ENCODE measurements at regions not wholly inside any gene's neighbourhood (a gene's known extent, or its start where the extent isn't known, plus 50 kb on each side); places are given as distances from the start of the nearest gene placed in this dataset.

GRCh38 chr2:208595386-208596275 lies 189.0 kb downstream of the PTH2R start:
- H4K8ac ChIP-seq (ENCODE audit: extremely low read depth, insufficient read depth, low read length) = no peak overlapping the region
- no peaks in the 10 kb centered on the region for H3K23me2 ChIP-seq (ENCODE audit: low read depth, low read length)
- H3K4me3 ChIP-seq (ENCODE audit: extremely low read depth in 1 of 4, insufficient read depth in 2 of 4, low read depth in 3 of 4, low read length in 4 of 4) = peak overlapping the region in 1 of 4 experiments; percentile 28; a peak in 1 of 8 replicates
- no peak overlapping the region for H3K14ac ChIP-seq (ENCODE audit: insufficient read length)
- H3K56ac ChIP-seq (replicated peaks; ENCODE audit: insufficient read length, low read depth, low read length) = no peak overlapping the region
- no peak overlapping the region for H2BK5ac ChIP-seq (ENCODE audit: low read depth, low read length)
- H4K91ac ChIP-seq (replicated peaks; ENCODE audit: insufficient read length, low read length) = no peak overlapping the region
- H3K9me3 ChIP-seq (ENCODE audit: insufficient read depth in 2 of 2, low read depth in 1 of 2, low read length in 1 of 2) = peaks cover 11 to 22% of the 10 kb centered on the region in 2 experiments; a peak in 3 of 4 replicates
- H3K79me1 ChIP-seq (ENCODE audit: low read depth, low read length) = no peaks in the 10 kb centered on the region
- H2AFZ ChIP-seq (ENCODE audit: low read length) = no peak overlapping the region
- CTCF ChIA-PET (ENCODE audit: partially characterized antibody) = interaction anchor here (1.4 kb wide), 1 partner anchor 25 kb away, joined by 4 read pairs; no protein-coding TSS in a partner anchor
- no peak overlapping the region for H3K23ac ChIP-seq (ENCODE audit: insufficient read length)
- no peak overlapping the region for H2BK12ac ChIP-seq (ENCODE audit: low read depth, low read length)
- DNase-seq (ENCODE audit: low read depth in 1 of 2, low spot score in 2 of 2) (no peak), FAIRE-seq (peak; percentile 60)
- POLR2A ChIA-PET (ENCODE audit: partially characterized antibody) = no interaction called here
- H3K4ac ChIP-seq (replicated peaks; ENCODE audit: insufficient read length, low read depth, low read length) = no peak overlapping the region
- H3K4me2 ChIP-seq (ENCODE audit: insufficient read depth in 1 of 2, low read depth in 2 of 2, low read length in 2 of 2) = no peak overlapping the region
- peaks cover 0 to 6% (median 0%) of the 10 kb centered on the region in 4 experiments; a peak in 1 of 8 replicates for H3K36me3 ChIP-seq (ENCODE audit: control insufficient read depth in 2 of 4, insufficient read depth in 4 of 4, low read length in 3 of 4)
- no peaks in the 10 kb centered on the region for H4K20me1 ChIP-seq (replicated peaks in 1 of 2; ENCODE audit: control insufficient read depth in 1 of 2, insufficient read depth in 2 of 2, low read length in 2 of 2)
- no peak overlapping the region for H2AK5ac ChIP-seq (ENCODE audit: low read depth, low read length)
- WGBS, 2 experiments (ENCODE audit: extremely low coverage in 1 of 2, insufficient coverage in 1 of 2, insufficient read length in 1 of 2, insufficient replicate concordance in 2 of 2, low coverage in 1 of 2, low lambda C conversion rate in 2 of 2, missing lambda C conversion rate in 1 of 2) = 59% methylated on average over 3 of the region's 3 CpGs; no CpG with 5 or more reads in 1 of the 2 experiments
- H3K27me3 ChIP-seq (replicated peaks in 1 of 4; ENCODE audit: control insufficient read depth in 3 of 4, extremely low read depth in 1 of 4, insufficient read depth in 3 of 4, low read length in 3 of 4) = no peaks in the 10 kb centered on the region
- no peak overlapping the region for H2BK15ac ChIP-seq (ENCODE audit: low read length)
- H3K4me1 ChIP-seq (replicated peaks in 1 of 4; ENCODE audit: control insufficient read depth in 3 of 4, insufficient read depth in 4 of 4, low read length in 3 of 4) = peaks cover 0 to 9% (median 0%) of the 10 kb centered on the region in 4 experiments; a peak in 1 of 7 replicates
- no peak overlapping the region for H4K5ac ChIP-seq (ENCODE audit: insufficient read length, low read depth, low read length)
- no peak overlapping the region for H3K27ac ChIP-seq (ENCODE audit: low read depth, low read length)
- H2BK20ac ChIP-seq (ENCODE audit: low read length) = no peak overlapping the region
- no peak overlapping the region for H3K9ac ChIP-seq (replicated peaks in 1 of 4; ENCODE audit: extremely low read depth in 1 of 4, low read depth in 3 of 4, low read length in 3 of 4)
- H2BK120ac ChIP-seq (replicated peaks; ENCODE audit: low read depth, low read length) = no peak overlapping the region
- no peak overlapping the region; the same call in 1 of the 2 replicates for H3K18ac ChIP-seq (ENCODE audit: extremely low read depth, low read length)
- H3K79me2 ChIP-seq (ENCODE audit: control insufficient read depth in 1 of 2, insufficient read depth in 2 of 2, low read length in 2 of 2) = no peaks in the 10 kb centered on the region
- TF ChIP-seq EZH2 (IDR thresholded peaks at IDR 0.05; ENCODE audit: low read depth, low read length, severe bottlenecking) (no peak), FOSL1 (IDR thresholded peaks at IDR 0.05; ENCODE audit: insufficient read depth, low read depth, low read length) (no peak), USF2 (IDR thresholded peaks at IDR 0.05; ENCODE audit: low read length) (no peak), CTBP2 (IDR thresholded peaks at IDR 0.05; ENCODE audit: borderline replicate concordance, insufficient read depth, insufficient read length, low read length) (no peak), E2F6 (IDR thresholded peaks at IDR 0.05) (no peak), SP4 (IDR thresholded peaks at IDR 0.05; ENCODE audit: low read length) (no peak), CHD2 (IDR thresholded peaks at IDR 0.05; ENCODE audit: low read length) (no peak), TEAD4 (IDR thresholded peaks at IDR 0.05; ENCODE audit: low read depth, low read length) (no peak), SP1 (IDR thresholded peaks at IDR 0.05; ENCODE audit: low read depth, low read length) (no peak), TAF7 (optimal IDR thresholded peaks at IDR 0.05; ENCODE audit: borderline replicate concordance, low read depth, low read length) (no peak)
